GM20000 (cell line): ENCODE measurements at regions not wholly inside any gene's neighbourhood (a gene's known extent, or its start where the extent isn't known, plus 50 kb on each side); places are given as distances from the start of the nearest gene placed in this dataset.

ENCODE experiments used
- DNase-seq: peaks from one replicate; pipeline ENCODE4 v3.0.0; 2012; ENCODE audit warnings: low spot score
- CTCF ChIP-seq: IDR thresholded peaks from 2 replicates; pipeline ENCODE4 v1.5.1; 2012; ENCODE audit warnings: mild to moderate bottlenecking, control low read depth; ENCODE audit errors: extremely low read depth, missing control alignments

- no peak for TF ChIP-seq CTCF
- DNase-seq, result no peak
These were observed 149.8 kb upstream of the FREM2 start for GRCh38 chr13:38537051-38537450.

DNA sequence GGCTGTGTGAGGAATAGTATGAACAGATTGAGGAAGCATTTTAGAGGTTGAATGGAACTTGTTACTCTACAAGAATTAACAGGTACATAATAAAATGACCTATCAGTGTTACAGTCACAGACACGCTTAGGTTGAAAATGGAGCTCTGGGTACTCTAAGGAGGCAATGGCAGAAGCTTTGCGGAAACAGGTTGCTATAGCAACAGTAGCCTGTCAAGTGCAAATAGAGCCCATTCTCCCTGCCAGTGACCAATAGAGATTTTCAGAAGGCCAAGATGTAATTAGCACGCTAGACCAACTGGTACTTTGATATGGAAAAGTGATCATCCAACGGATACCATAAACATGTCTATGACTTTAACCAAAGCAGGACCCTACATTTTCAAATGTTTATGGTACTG, 148.5 kb upstream of the FREM2 start:
- DNase-seq, result no peak
- no peak for TF ChIP-seq CTCF

- no peak for TF ChIP-seq CTCF
- DNase-seq, result no peak
These were observed 147.2 kb upstream of the FREM2 start for GRCh38 chr13:38539632-38540031.

GRCh38 chr13:38542601-38543000, 144.3 kb upstream of the FREM2 start:
- no peak for DNase-seq
- TF ChIP-seq CTCF, result no peak

GRCh38 chr13:38543561-38543960, 143.3 kb upstream of the FREM2 start:
- no peak for DNase-seq
- TF ChIP-seq CTCF, result no peak

DNA sequence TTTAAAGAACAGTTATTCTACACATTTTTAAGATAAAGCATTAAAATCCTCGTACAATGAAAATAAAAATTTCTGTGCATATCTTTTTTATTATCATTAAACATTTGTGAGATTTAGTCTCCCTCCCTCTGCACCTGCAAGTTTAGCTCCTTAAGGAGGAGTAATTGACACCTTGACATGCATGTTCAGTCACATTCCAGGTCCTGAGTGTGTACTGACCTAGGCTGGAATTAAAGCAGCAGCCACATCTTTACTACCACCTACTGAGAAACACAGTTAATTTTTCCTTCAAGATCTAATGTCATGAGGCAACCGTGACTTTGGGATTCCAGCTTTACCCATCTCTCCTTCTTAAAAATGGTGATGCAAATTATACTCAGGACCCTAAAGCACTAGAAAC, 123.1 kb upstream of the FREM2 start:
- no peak for TF ChIP-seq CTCF
- DNase-seq, result no peak

- DNase-seq, result no peak
- no peak for TF ChIP-seq CTCF
These were observed 122.4 kb upstream of the FREM2 start for GRCh38 chr13:38564256-38565150.
